ENCODE measurements at regions not wholly inside any gene's neighbourhood (a gene's known extent, or its start where the extent isn't known, plus 50 kb on each side); places are given as distances from the start of the nearest gene placed in this dataset.

- Mint-ChIP-seq H3K36me3 (ENCODE audit: low read depth) (no peaks in the 10 kb centered on the region), H3K9me3 (no peaks in the 10 kb centered on the region), H3K27me3 (ENCODE audit: low read depth) (peaks cover 3% of the 10 kb centered on the region), H3K4me3 (no peak overlapping the region), H3K4me1 (peaks cover 5% of the 10 kb centered on the region), H3K27ac (ENCODE audit: unreplicated experiment) (no peak overlapping the region)
- TF ChIP-seq CTCF (conservative IDR thresholded peaks at IDR 0.05) = no peak
- no peak for DNase-seq (ENCODE audit: low read depth, low spot score)
Measured at GRCh38 chr5:5933651-5934050, 444.7 kb downstream of the MED10 start.

- DNase-seq (ENCODE audit: low read depth, low spot score) = no peak
- no peak for TF ChIP-seq CTCF (conservative IDR thresholded peaks at IDR 0.05)
- Mint-ChIP-seq H3K4me1 (peaks cover 5% of the 10 kb centered on the region), H3K27ac (ENCODE audit: unreplicated experiment) (no peak overlapping the region), H3K27me3 (ENCODE audit: low read depth) (peaks cover 3% of the 10 kb centered on the region), H3K4me3 (no peak overlapping the region), H3K9me3 (no peaks in the 10 kb centered on the region), H3K36me3 (ENCODE audit: low read depth) (no peaks in the 10 kb centered on the region)
Measured at GRCh38 chr5:5932824-5933223, 445.5 kb downstream of the MED10 start.

DNA sequence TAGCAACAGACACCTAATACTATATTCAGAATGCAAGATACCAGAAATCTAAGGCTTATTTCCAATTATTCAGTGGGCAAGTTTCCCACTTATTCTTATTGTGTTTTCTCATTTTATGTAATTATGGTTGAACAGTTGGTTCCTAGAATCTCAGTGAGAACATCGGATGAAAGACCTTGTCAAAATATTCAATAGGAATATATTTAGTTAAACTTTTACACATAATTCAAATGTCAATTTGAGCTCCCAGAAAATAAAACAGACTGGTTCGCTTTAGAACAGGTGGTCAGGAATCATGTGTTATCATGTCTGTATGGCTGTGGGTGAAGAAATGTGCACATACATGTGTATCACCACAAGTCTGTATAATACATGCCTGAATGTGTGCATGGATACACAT lies 447.8 kb downstream of the MED10 start:
- Mint-ChIP-seq H3K36me3 (ENCODE audit: low read depth) (no peaks in the 10 kb centered on the region), H3K27ac (ENCODE audit: unreplicated experiment) (no peak overlapping the region), H3K27me3 (ENCODE audit: low read depth) (peaks cover 5% of the 10 kb centered on the region), H3K4me1 (peaks cover 5% of the 10 kb centered on the region), H3K9me3 (no peaks in the 10 kb centered on the region), H3K4me3 (no peak overlapping the region)
- DNase-seq (ENCODE audit: low read depth, low spot score) = no peak
- no peak for TF ChIP-seq CTCF (conservative IDR thresholded peaks at IDR 0.05)

DNA sequence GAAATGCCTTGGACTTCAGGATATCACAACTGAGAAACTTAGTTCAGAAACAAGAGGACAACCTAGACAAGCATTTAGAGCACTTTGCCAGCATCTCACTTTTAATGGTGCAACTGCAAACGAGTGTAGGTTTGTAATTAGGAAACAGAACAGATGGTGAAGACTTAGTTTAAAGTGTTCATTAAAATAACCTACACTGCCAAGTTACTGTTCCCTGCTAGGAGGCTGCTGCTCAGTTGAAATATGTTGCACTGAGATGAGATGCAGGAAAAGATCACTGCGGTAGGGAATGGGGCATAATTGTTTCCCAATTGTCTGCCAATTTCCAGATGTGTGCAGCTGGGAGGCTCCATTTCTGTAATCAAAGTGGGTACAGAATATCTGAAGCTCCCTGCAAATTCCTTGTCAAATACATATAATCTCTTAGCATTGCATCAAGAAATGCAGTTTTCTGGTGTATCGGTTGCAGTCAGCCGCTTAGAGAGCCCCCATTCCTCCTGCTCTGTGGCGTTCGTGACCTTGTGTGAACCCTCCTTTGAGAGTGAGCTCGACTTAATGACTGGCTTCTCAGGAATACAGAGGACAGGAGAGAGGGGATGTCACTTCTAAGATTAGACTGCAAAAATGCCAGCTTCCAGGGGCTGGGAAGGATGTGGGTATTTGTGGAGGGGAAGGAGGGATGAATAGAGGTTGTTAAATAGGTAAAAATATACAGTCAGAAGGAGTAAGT lies 448.9 kb downstream of the MED10 start:
- no peaks in the 10 kb centered on the region for H3K36me3 Mint-ChIP-seq (ENCODE audit: low read depth)

DNA sequence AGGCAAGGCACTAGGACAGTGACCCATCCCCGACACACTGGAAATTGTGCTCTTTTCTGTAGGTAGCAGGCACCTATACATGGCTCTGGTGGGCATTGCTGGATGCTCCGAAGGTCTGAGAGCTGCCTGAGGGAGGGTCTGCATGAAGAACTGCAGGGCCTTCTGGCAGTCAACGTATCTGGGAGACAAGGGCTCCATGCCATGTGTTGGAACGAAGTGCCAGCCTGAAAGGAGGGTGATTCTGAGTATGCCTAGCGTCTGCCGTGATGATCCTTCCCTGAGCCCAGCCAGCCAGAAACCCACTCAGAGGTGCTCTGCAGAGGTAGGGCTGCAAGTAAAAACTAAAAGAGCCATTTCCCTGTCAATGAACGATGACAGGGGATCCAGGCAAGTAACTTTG lies 453.2 kb downstream of the MED10 start:
- H3K27ac Mint-ChIP-seq (ENCODE audit: unreplicated experiment) = no peak overlapping the region
- peaks cover 5% of the 10 kb centered on the region for H3K27me3 Mint-ChIP-seq (ENCODE audit: low read depth)
- no peaks in the 10 kb centered on the region for H3K9me3 Mint-ChIP-seq
- no peak for DNase-seq (ENCODE audit: low read depth, low spot score)
- no peaks in the 10 kb centered on the region for H3K36me3 Mint-ChIP-seq (ENCODE audit: low read depth)
- TF ChIP-seq CTCF (conservative IDR thresholded peaks at IDR 0.05) = no peak
- peaks cover 5% of the 10 kb centered on the region for H3K4me1 Mint-ChIP-seq
- no peak overlapping the region for H3K4me3 Mint-ChIP-seq

More for the DNA sequence above, 448.9 kb downstream of the MED10 start:
- no peak for TF ChIP-seq CTCF (conservative IDR thresholded peaks at IDR 0.05)
- H3K27ac Mint-ChIP-seq (ENCODE audit: unreplicated experiment) = no peak overlapping the region
- H3K4me3 Mint-ChIP-seq = no peak overlapping the region
- peaks cover 5% of the 10 kb centered on the region for H3K4me1 Mint-ChIP-seq
- no peaks in the 10 kb centered on the region for H3K9me3 Mint-ChIP-seq
- DNase-seq (ENCODE audit: low read depth, low spot score) = no peak
- H3K27me3 Mint-ChIP-seq (ENCODE audit: low read depth) = peaks cover 8% of the 10 kb centered on the region
